C4-2B (cell line): ENCODE measurements at regions not wholly inside any gene's neighbourhood (a gene's known extent, or its start where the extent isn't known, plus 50 kb on each side); places are given as distances from the start of the nearest gene placed in this dataset.
A peak's percentile ranks its signal among the peaks of the same experiment; 100 is the strongest.
"Not testable (repeated sequence)": the region's sequence is repeated elsewhere in the genome, so short reads cannot be mapped to it uniquely, and the experiment has no call there.

Experiments used
- H3K27ac ChIP-seq: fragments of 450-650 bp; 2 replicates; pipeline ENCODE4 v1.5.1; 2017
- ZFX ChIP-seq: fragments of 450-650 bp; IDR thresholded peaks from 2 replicates; pipeline ENCODE4 v1.6.1; 2017
- TF ChIP-seq, protein P1 (sequence below): fragments of 450-650 bp; conservative IDR thresholded peaks from 2 replicates; pipeline ENCODE4 v1.5.1; 2017; ENCODE audit warnings: mild to moderate bottlenecking

DNA sequence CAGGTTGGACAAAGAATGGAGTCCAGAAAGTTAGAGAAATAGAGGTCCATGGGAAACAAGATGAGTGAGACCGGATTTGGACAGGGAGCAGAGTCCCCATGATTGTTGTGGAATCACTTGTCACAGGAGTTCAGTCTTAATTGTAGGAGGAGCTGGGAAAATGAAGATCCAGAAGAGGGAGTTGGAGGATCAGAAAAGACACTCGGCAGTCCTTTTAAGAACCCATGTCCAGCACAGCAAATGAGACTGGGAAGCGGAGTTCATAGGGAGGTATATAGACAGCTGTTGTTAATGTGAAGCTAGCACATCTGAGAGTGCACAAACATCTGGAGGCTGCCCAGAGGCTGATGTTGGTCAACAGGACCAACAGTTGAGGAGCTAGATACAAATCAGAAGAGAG is 111.4 kb upstream of the RXFP1 start:
- H3K27ac ChIP-seq = no peak overlapping the region
- TF ChIP-seq ZFX = no peak
- TF ChIP-seq, protein P1, sequence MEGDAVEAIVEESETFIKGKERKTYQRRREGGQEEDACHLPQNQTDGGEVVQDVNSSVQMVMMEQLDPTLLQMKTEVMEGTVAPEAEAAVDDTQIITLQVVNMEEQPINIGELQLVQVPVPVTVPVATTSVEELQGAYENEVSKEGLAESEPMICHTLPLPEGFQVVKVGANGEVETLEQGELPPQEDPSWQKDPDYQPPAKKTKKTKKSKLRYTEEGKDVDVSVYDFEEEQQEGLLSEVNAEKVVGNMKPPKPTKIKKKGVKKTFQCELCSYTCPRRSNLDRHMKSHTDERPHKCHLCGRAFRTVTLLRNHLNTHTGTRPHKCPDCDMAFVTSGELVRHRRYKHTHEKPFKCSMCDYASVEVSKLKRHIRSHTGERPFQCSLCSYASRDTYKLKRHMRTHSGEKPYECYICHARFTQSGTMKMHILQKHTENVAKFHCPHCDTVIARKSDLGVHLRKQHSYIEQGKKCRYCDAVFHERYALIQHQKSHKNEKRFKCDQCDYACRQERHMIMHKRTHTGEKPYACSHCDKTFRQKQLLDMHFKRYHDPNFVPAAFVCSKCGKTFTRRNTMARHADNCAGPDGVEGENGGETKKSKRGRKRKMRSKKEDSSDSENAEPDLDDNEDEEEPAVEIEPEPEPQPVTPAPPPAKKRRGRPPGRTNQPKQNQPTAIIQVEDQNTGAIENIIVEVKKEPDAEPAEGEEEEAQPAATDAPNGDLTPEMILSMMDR = peak; percentile 19

DNA sequence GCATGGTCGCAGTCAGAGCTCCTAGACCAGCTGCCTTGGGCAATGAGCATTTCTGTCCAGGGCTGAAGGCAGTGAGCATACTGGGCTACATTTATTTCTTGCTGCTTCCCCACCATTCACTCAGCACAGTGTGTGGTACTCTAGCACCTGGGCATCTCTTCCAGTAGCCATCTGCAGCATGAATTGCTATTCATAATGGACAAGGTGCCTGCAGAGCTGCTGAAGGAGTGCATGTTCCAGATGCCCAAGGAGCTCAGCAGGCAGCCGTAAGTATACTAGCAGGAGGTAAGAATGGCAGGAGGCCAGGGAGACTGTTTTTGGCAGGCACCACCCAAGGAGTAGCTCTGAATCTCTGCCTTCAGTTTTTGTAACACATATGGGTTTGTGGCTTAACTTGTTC is 110.4 kb upstream of the RXFP1 start:
- TF ChIP-seq, protein P1 = no peak
- TF ChIP-seq ZFX = no peak
- no peak overlapping the region for H3K27ac ChIP-seq

DNA sequence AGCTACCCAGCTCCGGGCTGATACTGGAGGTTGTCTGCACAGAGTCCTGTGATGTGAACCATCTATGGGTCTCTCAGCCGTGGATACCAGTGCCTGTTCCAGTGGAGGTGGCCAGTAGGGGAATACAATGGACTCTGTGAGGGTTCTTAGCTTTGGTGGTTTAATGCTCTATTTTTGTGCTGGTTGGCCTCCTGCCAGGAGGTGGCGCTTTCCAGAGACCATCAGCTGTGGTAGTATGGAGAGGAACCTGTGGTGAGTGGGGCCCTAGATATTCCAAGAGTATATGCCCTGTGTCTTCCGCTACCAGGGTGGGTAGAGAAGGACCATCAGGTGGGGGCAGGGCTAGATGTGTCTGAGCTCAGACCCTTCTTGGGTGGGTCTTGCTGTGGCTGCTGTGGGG is 103.0 kb upstream of the RXFP1 start:
- H3K27ac ChIP-seq = not testable (repeated sequence)

DNA sequence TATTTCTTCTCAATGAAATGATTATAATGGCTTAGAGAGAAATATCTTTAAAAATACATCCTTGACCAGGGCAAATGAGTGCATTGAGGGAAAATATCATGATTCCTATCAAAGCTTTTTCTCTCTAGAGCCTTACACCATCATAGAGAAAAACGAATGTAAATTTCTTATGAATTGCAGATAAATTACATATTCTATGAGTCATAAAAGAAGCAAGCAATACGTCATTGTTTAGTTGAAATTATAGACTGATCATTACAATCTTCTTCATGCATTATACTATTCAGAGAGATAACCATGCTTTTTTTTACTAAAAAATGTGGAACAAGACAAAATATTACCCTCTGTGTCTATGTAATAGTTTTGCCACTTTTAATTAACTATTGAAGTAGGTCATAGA is 100.9 kb upstream of the RXFP1 start:
- TF ChIP-seq ZFX = no peak
- TF ChIP-seq, protein P1 = no peak
- no peak overlapping the region for H3K27ac ChIP-seq

DNA sequence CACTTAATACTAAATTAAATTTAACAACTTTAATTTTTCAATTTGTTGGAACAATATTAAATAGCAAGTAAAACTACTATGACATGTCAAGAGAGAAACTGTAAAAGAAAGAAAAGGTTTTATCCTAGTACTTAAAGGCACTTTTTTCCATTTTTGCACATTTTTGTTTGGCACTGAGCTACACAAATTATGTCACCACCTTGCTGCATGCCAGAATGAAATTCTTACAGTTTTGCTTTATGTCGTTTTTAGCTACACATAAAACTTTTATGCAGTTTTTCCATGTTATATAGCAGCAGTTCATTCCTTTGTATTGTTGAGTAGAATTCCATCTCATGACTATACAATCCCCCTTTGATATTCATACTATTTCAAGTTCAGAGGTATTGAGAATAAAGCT is 99.1 kb upstream of the RXFP1 start:
- no peak overlapping the region for H3K27ac ChIP-seq
- TF ChIP-seq ZFX = no peak
- TF ChIP-seq, protein P1 = no peak

DNA sequence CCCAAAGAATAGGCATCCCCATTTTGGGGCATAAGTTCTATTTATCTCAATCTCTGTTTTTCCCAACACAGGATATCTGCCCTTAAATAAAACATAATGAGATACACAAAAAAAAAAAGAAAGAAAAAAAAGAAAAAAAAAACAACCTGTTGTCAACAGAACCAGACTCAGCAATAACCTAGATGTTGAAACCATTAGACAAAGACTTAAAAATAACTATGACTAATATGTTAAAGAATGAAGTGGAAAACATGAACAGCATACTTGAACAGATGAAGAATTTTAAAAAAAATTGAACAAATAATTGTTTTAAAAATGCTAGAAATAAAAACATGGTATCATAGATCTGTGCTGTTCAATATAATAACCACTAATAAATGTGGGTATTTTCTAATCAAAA is 93.4 kb upstream of the RXFP1 start:
- no peak overlapping the region for H3K27ac ChIP-seq
- TF ChIP-seq, protein P1 = no peak
- TF ChIP-seq ZFX = no peak

DNA sequence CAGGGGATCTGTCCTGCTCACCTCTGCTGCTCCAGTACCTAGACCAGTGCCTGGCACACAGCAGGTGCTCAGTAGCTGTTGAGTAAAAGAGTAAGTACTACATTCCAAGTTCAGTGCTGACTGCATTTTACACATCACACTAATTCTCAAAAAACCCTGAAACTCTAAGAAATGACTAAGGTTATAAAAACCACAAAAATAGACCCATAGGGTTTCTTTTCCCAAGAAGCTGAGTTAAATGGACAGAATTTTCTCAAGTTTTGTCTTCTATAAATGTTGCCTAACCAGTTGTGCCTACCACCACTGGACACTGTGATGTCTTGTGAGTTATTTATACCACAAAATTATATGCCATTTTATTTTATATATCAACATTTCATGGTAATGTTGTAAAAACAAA is 78.9 kb upstream of the RXFP1 start:
- no peak overlapping the region for H3K27ac ChIP-seq
- TF ChIP-seq, protein P1 = no peak
- TF ChIP-seq ZFX = no peak

DNA sequence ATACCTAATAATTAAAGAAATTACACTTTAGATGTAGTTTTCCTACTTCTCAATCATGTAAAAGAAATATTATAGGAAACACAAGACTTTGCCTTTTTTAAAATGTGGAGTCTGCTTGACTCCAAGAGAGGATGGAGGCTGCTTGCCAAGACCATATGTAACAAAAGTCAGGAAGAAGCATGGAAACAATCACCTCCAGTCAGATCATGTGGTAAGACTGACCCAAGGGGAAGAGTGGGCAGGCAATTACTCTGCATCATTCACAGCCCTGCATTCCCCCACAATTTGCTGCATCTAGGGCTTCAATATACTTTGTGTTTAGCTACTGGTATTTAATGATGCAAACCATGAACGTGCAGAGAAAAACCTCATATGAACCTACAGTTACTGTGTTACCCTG is 78.0 kb upstream of the RXFP1 start:
- no peak overlapping the region for H3K27ac ChIP-seq
- TF ChIP-seq ZFX = no peak
- TF ChIP-seq, protein P1 = no peak
